ENCODE measurements at regions not wholly inside any gene's neighbourhood (a gene's known extent, or its start where the extent isn't known, plus 50 kb on each side); places are given as distances from the start of the nearest gene placed in this dataset.
"Not testable (repeated sequence)": the region's sequence is repeated elsewhere in the genome, so short reads cannot be mapped to it uniquely, and the experiment has no call there.

DNA sequence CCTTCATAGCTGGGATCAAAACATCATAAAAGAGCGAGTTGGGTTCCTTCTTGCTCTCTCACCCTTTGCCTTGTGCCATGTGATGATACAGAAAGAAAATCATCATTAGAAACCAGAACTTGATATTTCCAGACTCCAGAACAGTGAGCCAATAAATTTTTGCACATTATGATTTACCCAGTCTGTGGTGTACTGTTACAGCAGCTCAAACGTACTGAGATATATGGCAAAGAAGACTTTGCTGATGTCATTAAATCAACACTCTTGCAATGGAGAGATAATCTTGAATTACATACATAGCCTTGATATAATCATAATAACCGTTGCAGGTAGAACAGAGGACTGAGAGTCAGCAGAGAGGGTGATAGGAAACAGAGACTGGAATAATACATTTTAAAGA, 1271.6 kb downstream of the CDH12 start:
- TF ChIP-seq POLR2A (IDR thresholded peaks at IDR 0.05; ENCODE audit: extremely low read depth, insufficient read length) (no peak), MAX (IDR thresholded peaks at IDR 0.05; ENCODE audit: low read depth, low read length) (no peak), CTCF (IDR thresholded peaks at IDR 0.05; ENCODE audit: low read depth, low read length) (no peak), MYC (IDR thresholded peaks at IDR 0.05; ENCODE audit: low read depth, low read length) (no peak)
- DNase-seq (ENCODE audit: low read depth): no peak
- H3K4me3 ChIP-seq (ENCODE audit: low read depth, low read length): no peak overlapping the region

DNA sequence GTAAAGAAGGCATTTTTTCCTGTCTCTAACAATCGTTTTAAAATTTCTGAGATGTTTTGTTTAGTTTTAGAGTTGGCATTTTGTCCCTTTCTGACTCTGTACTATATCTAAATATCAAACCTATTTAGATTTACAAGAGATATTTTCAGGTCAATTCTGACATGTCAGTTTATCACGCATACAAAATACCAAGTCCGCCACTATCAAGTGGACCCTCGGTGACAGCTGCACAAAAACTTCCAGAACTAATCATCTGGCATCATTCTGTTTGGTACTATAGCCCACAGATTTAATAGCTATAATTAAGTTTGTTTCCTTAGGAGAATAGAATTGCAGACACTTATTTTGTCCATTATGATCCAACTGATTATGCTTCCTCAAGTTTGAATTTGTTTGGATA, 1278.2 kb downstream of the CDH12 start:
- DNase-seq (ENCODE audit: low read depth): no peak
- no peak for TF ChIP-seq MAX (IDR thresholded peaks at IDR 0.05; ENCODE audit: low read depth, low read length)
- TF ChIP-seq MYC (IDR thresholded peaks at IDR 0.05; ENCODE audit: low read depth, low read length): no peak
- no peak for TF ChIP-seq CTCF (IDR thresholded peaks at IDR 0.05; ENCODE audit: low read depth, low read length)
- TF ChIP-seq POLR2A (IDR thresholded peaks at IDR 0.05; ENCODE audit: extremely low read depth, insufficient read length): no peak
- H3K4me3 ChIP-seq (ENCODE audit: low read depth, low read length): no peak overlapping the region

- H3K4me3 ChIP-seq (ENCODE audit: low read depth, low read length): no peak overlapping the region
- TF ChIP-seq MYC (IDR thresholded peaks at IDR 0.05; ENCODE audit: low read depth, low read length): no peak
- no peak for TF ChIP-seq CTCF (IDR thresholded peaks at IDR 0.05; ENCODE audit: low read depth, low read length)
- TF ChIP-seq MAX (IDR thresholded peaks at IDR 0.05; ENCODE audit: low read depth, low read length): no peak
- TF ChIP-seq POLR2A (IDR thresholded peaks at IDR 0.05; ENCODE audit: extremely low read depth, insufficient read length): no peak
- DNase-seq (ENCODE audit: low read depth): no peak
These were observed 1278.7 kb downstream of the CDH12 start for GRCh38 chr5:21574438-21574837.

DNA sequence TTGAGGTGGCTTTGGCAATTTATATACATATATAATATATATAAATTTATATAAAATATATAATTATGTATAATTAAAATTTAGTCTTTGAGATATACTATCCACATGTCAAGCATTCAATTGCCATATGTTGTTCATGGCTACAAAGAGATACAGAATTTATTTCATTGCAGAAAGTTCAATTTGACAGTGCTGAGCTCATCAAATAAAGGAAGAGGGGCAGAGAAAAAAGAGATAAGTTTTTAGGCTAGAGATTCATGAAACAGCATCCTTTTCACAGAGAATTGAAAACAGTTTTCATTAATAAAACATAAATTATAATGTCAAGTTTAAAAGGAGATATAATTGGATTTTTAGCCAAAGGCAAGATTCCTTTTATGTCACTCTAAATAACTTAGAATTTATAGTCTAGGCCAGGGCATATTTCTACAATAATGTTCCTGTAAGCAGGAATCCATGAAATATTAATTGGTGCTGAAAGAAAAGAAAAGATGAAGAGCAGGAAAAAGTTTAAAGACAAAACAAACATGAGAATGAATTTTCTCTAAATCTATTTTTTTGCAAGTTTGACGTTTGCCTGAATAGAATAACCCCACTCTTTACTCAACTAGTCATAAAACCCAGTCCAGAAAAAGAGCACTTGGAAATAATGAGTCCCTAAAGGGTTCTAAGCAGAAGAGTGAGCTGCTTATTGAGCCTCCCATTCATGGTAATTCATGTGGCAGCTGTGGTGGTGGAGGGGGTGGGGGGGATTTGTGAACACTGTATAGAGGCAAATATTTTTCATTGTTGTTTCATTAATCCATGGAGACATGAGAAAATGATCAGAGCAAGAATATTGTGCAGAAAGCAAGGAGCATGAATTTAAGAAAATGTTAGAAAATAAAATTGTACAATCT, 1279.5 kb downstream of the CDH12 start:
- TF ChIP-seq MYC (IDR thresholded peaks at IDR 0.05; ENCODE audit: low read depth, low read length) (no peak), CTCF (IDR thresholded peaks at IDR 0.05; ENCODE audit: low read depth, low read length) (no peak), MAX (IDR thresholded peaks at IDR 0.05; ENCODE audit: low read depth, low read length) (no peak), POLR2A (IDR thresholded peaks at IDR 0.05; ENCODE audit: extremely low read depth, insufficient read length) (no peak)
- DNase-seq (ENCODE audit: low read depth): no peak
- H3K4me3 ChIP-seq (ENCODE audit: low read depth, low read length): no peak overlapping the region

- not testable (repeated sequence) for DNase-seq (ENCODE audit: low read depth); H3K4me3 ChIP-seq (ENCODE audit: low read depth, low read length)
These were observed 1281.9 kb downstream of the CDH12 start for GRCh38 chr5:21571196-21571595.

GRCh38 chr5:21559109-21559508, 1294.0 kb downstream of the CDH12 start:
- DNase-seq (ENCODE audit: low read depth); H3K4me3 ChIP-seq (ENCODE audit: low read depth, low read length): not testable (repeated sequence)

DNA sequence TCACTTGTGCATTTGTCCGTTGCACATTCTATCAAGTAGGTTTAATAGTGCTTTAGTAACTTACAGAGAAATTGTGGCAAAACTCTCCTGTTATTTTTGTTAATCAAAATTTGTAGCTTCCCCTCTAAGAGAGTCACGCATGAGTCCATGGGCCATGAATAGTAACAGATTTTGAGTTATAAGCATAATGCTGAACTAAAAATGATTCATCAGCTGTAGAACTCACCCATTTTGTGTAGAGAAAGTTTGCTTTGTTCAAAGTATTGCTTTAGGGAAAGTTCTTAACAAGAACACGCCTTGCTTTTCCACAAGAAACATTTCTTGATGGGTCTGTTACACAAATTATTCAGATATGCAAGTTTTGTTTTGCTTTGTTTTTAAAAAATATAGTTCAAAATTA, 1300.9 kb downstream of the CDH12 start:
- not testable (repeated sequence) for DNase-seq (ENCODE audit: low read depth); H3K4me3 ChIP-seq (ENCODE audit: low read depth, low read length)

DNA sequence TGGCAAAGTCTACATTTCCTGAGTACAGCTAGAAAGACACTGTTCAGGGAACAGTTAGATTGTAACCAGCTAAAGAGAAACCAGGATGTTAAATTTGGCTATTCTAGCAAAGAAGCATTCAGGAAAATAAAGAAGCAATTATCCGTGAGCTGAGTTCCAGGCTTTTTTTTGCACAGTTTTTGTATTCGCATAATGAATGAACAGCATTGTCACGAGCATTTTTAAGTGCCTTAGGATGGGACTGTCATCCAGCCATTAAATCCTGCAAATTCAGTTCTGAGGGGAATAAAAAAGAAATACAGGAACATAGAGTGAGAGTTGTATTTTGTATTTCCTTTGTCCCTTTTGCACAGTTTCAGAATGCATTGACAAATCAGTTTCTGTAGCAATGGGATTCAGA, 1302.2 kb downstream of the CDH12 start:
- not testable (repeated sequence) for H3K4me3 ChIP-seq (ENCODE audit: low read depth, low read length); DNase-seq (ENCODE audit: low read depth)

- DNase-seq (ENCODE audit: low read depth): not testable (repeated sequence)
These were observed 1305.5 kb downstream of the CDH12 start for GRCh38 chr5:21547656-21548055.

GRCh38 chr5:21535114-21535513, 1318.0 kb downstream of the CDH12 start:
- H3K4me3 ChIP-seq (ENCODE audit: low read depth, low read length); DNase-seq (ENCODE audit: low read depth): not testable (repeated sequence)

More at GRCh38 chr5:21547656-21548055, 1305.5 kb downstream of the CDH12 start:
- not testable (repeated sequence) for H3K4me3 ChIP-seq (ENCODE audit: low read depth, low read length)

GRCh38 chr5:21521157-21521556, 1332.0 kb downstream of the CDH12 start:
- not testable (repeated sequence) for H3K4me3 ChIP-seq (ENCODE audit: low read depth, low read length); DNase-seq (ENCODE audit: low read depth)

GRCh38 chr5:21496926-21497325, 1356.2 kb downstream of the CDH12 start:
- not testable (repeated sequence) for DNase-seq (ENCODE audit: low read depth); H3K4me3 ChIP-seq (ENCODE audit: low read depth, low read length)
